IgD-negative memory B cell (primary cell): ENCODE measurements at regions not wholly inside any gene's neighbourhood (a gene's known extent, or its start where the extent isn't known, plus 50 kb on each side); places are given as distances from the start of the nearest gene placed in this dataset.

Experiments
- H3K27ac Mint-ChIP-seq, 3 donors: one replicate each; pipeline ENCODE4 v1.8.0; 2020 to 2022; ENCODE audit warnings: mild to moderate bottlenecking in 3 of 3, mixed read lengths in 3 of 3, moderate library complexity in 1 of 3
- H3K27me3 Mint-ChIP-seq: one replicate; pipeline ENCODE4 v1.8.0; 2021; ENCODE audit warnings: mixed read lengths
- H3K36me3 Mint-ChIP-seq: one replicate; pipeline ENCODE4 v1.8.0; 2020; ENCODE audit warnings: mild to moderate bottlenecking, mixed read lengths
- H3K4me1 Mint-ChIP-seq, 3 donors: one replicate each; pipeline ENCODE4 v1.8.0; 2020 to 2022; ENCODE audit warnings: mixed read lengths in 3 of 3, mild to moderate bottlenecking in 1 of 3
- H3K4me3 Mint-ChIP-seq, 4 donors: one replicate each; pipeline ENCODE4 v1.8.0; 2020 to 2022; ENCODE audit warnings: mild to moderate bottlenecking in 4 of 4, mixed read lengths in 4 of 4, moderate library complexity in 3 of 4
- H3K9me3 Mint-ChIP-seq, 3 donors: one replicate each; pipeline ENCODE4 v1.8.0; 2020 to 2021; ENCODE audit warnings: mixed read lengths in 3 of 3, mild to moderate bottlenecking in 1 of 3

- no peak overlapping the region for H3K27ac Mint-ChIP-seq
- peaks cover 2% of the 10 kb centered on the region for H3K27me3 Mint-ChIP-seq
- no peaks in the 10 kb centered on the region for H3K4me1 Mint-ChIP-seq
- H3K9me3 Mint-ChIP-seq = peaks cover 0 to 2% (median 0%) of the 10 kb centered on the region in 3 donors
- H3K36me3 Mint-ChIP-seq = no peaks in the 10 kb centered on the region
- no peak overlapping the region for H3K4me3 Mint-ChIP-seq
Measured at GRCh38 chrX:106300239-106300638, 132.1 kb downstream of the PWWP3B start.

GRCh38 chrX:106300656-106301055 lies 132.6 kb downstream of the PWWP3B start:
- Mint-ChIP-seq H3K27ac (no peak overlapping the region), H3K36me3 (no peaks in the 10 kb centered on the region), H3K4me3 (no peak overlapping the region), H3K27me3 (peaks cover 2% of the 10 kb centered on the region), H3K4me1 (no peaks in the 10 kb centered on the region), H3K9me3 (peaks cover 0 to 2% (median 0%) of the 10 kb centered on the region in 3 donors)

- peaks cover 0 to 2% (median 0%) of the 10 kb centered on the region in 3 donors for H3K9me3 Mint-ChIP-seq
- peaks cover 2% of the 10 kb centered on the region for H3K27me3 Mint-ChIP-seq
Measured at GRCh38 chrX:106302304-106302703, 134.2 kb downstream of the PWWP3B start.

GRCh38 chrX:106306391-106306947 lies 138.4 kb downstream of the PWWP3B start:
- H3K27ac Mint-ChIP-seq = no peak overlapping the region
- no peaks in the 10 kb centered on the region for H3K36me3 Mint-ChIP-seq

More at GRCh38 chrX:106302304-106302703, 134.2 kb downstream of the PWWP3B start:
- H3K4me3 Mint-ChIP-seq = no peak overlapping the region
- no peak overlapping the region for H3K27ac Mint-ChIP-seq
- H3K4me1 Mint-ChIP-seq = no peaks in the 10 kb centered on the region
- H3K36me3 Mint-ChIP-seq = no peaks in the 10 kb centered on the region

GRCh38 chrX:106323357-106323756 lies 155.3 kb downstream of the PWWP3B start:
- no peaks in the 10 kb centered on the region for H3K36me3 Mint-ChIP-seq
- no peak overlapping the region for H3K27ac Mint-ChIP-seq
- H3K4me1 Mint-ChIP-seq = no peaks in the 10 kb centered on the region
- peaks cover 0 to 4% (median 0%) of the 10 kb centered on the region in 3 donors for H3K9me3 Mint-ChIP-seq
- H3K4me3 Mint-ChIP-seq = no peak overlapping the region
- H3K27me3 Mint-ChIP-seq = no peaks in the 10 kb centered on the region

More at GRCh38 chrX:106306391-106306947, 138.4 kb downstream of the PWWP3B start:
- Mint-ChIP-seq H3K9me3 (peaks cover 0 to 2% (median 0%) of the 10 kb centered on the region in 3 donors), H3K4me1 (no peaks in the 10 kb centered on the region), H3K4me3 (no peak overlapping the region), H3K27me3 (peaks cover 2% of the 10 kb centered on the region)

GRCh38 chrX:106331606-106332005 lies 163.5 kb downstream of the PWWP3B start:
- H3K4me1 Mint-ChIP-seq = peaks cover 0 to 5% (median 0%) of the 10 kb centered on the region in 3 donors

GRCh38 chrX:106341823-106342222 lies 173.7 kb downstream of the PWWP3B start:
- H3K27me3 Mint-ChIP-seq = no peaks in the 10 kb centered on the region
- H3K4me3 Mint-ChIP-seq = no peak overlapping the region
- no peaks in the 10 kb centered on the region for H3K4me1 Mint-ChIP-seq
- H3K9me3 Mint-ChIP-seq = peaks cover 0 to 8% (median 7%) of the 10 kb centered on the region in 3 donors
- H3K27ac Mint-ChIP-seq = no peak overlapping the region
- H3K36me3 Mint-ChIP-seq = no peaks in the 10 kb centered on the region

More at GRCh38 chrX:106331606-106332005, 163.5 kb downstream of the PWWP3B start:
- Mint-ChIP-seq H3K4me3 (no peak overlapping the region), H3K27me3 (peaks cover 4% of the 10 kb centered on the region), H3K27ac (no peak overlapping the region), H3K9me3 (peaks cover 0 to 4% (median 4%) of the 10 kb centered on the region in 3 donors), H3K36me3 (no peaks in the 10 kb centered on the region)

- Mint-ChIP-seq H3K27me3 (no peaks in the 10 kb centered on the region), H3K4me3 (no peak overlapping the region), H3K27ac (no peak overlapping the region), H3K36me3 (no peaks in the 10 kb centered on the region), H3K4me1 (no peaks in the 10 kb centered on the region), H3K9me3 (no peaks in the 10 kb centered on the region)
Measured at GRCh38 chrX:106356580-106356979, 188.5 kb downstream of the PWWP3B start.

- Mint-ChIP-seq H3K36me3 (no peaks in the 10 kb centered on the region), H3K27ac (no peak overlapping the region), H3K4me1 (no peaks in the 10 kb centered on the region), H3K9me3 (no peaks in the 10 kb centered on the region), H3K27me3 (peaks cover 3% of the 10 kb centered on the region), H3K4me3 (no peak overlapping the region)
Measured at GRCh38 chrX:106363214-106363613, 195.1 kb downstream of the PWWP3B start.

- H3K36me3 Mint-ChIP-seq = no peaks in the 10 kb centered on the region
- H3K27me3 Mint-ChIP-seq = no peaks in the 10 kb centered on the region
- H3K9me3 Mint-ChIP-seq = peaks cover 0 to 5% (median 0%) of the 10 kb centered on the region in 3 donors
- H3K4me1 Mint-ChIP-seq = peaks cover 0 to 1% (median 0%) of the 10 kb centered on the region in 3 donors
- H3K4me3 Mint-ChIP-seq = peak overlapping the region in 2 of 4 donors; percentile 23 to 30
- no peak overlapping the region for H3K27ac Mint-ChIP-seq
Measured at GRCh38 chrX:106378616-106379015, 210.5 kb downstream of the PWWP3B start.

GRCh38 chrX:106391284-106391911 lies 220.4 kb upstream of the RADX start:
- H3K27ac Mint-ChIP-seq = no peak overlapping the region
- no peaks in the 10 kb centered on the region for H3K27me3 Mint-ChIP-seq
- H3K9me3 Mint-ChIP-seq = no peaks in the 10 kb centered on the region
- no peaks in the 10 kb centered on the region for H3K36me3 Mint-ChIP-seq
- H3K4me3 Mint-ChIP-seq = no peak overlapping the region
- H3K4me1 Mint-ChIP-seq = no peaks in the 10 kb centered on the region

GRCh38 chrX:106392346-106392745 lies 219.4 kb upstream of the RADX start:
- Mint-ChIP-seq H3K4me3 (no peak overlapping the region), H3K9me3 (no peaks in the 10 kb centered on the region), H3K27ac (no peak overlapping the region), H3K4me1 (no peaks in the 10 kb centered on the region), H3K27me3 (no peaks in the 10 kb centered on the region), H3K36me3 (no peaks in the 10 kb centered on the region)

GRCh38 chrX:106397788-106398538 lies 213.8 kb upstream of the RADX start:
- peaks cover 1% of the 10 kb centered on the region for H3K27me3 Mint-ChIP-seq
- H3K9me3 Mint-ChIP-seq = no peaks in the 10 kb centered on the region
- no peaks in the 10 kb centered on the region for H3K4me1 Mint-ChIP-seq
- H3K4me3 Mint-ChIP-seq = no peak overlapping the region
- no peak overlapping the region for H3K27ac Mint-ChIP-seq
- H3K36me3 Mint-ChIP-seq = no peaks in the 10 kb centered on the region

GRCh38 chrX:106401965-106402559 lies 209.7 kb upstream of the RADX start:
- Mint-ChIP-seq H3K27ac (no peak overlapping the region), H3K4me3 (no peak overlapping the region), H3K9me3 (no peaks in the 10 kb centered on the region), H3K4me1 (no peaks in the 10 kb centered on the region), H3K36me3 (no peaks in the 10 kb centered on the region), H3K27me3 (peaks cover 1% of the 10 kb centered on the region)

- H3K36me3 Mint-ChIP-seq = no peaks in the 10 kb centered on the region
- peaks cover 1% of the 10 kb centered on the region for H3K27me3 Mint-ChIP-seq
- H3K4me1 Mint-ChIP-seq = no peaks in the 10 kb centered on the region
- H3K4me3 Mint-ChIP-seq = no peak overlapping the region
- H3K27ac Mint-ChIP-seq = no peak overlapping the region
- no peaks in the 10 kb centered on the region for H3K9me3 Mint-ChIP-seq
Measured at GRCh38 chrX:106404512-106404911, 207.3 kb upstream of the RADX start.
